ENCODE measurements at regions not wholly inside any gene's neighbourhood (a gene's known extent, or its start where the extent isn't known, plus 50 kb on each side); places are given as distances from the start of the nearest gene placed in this dataset.
A peak's percentile ranks its signal among the peaks of the same experiment; 100 is the strongest.

DNA sequence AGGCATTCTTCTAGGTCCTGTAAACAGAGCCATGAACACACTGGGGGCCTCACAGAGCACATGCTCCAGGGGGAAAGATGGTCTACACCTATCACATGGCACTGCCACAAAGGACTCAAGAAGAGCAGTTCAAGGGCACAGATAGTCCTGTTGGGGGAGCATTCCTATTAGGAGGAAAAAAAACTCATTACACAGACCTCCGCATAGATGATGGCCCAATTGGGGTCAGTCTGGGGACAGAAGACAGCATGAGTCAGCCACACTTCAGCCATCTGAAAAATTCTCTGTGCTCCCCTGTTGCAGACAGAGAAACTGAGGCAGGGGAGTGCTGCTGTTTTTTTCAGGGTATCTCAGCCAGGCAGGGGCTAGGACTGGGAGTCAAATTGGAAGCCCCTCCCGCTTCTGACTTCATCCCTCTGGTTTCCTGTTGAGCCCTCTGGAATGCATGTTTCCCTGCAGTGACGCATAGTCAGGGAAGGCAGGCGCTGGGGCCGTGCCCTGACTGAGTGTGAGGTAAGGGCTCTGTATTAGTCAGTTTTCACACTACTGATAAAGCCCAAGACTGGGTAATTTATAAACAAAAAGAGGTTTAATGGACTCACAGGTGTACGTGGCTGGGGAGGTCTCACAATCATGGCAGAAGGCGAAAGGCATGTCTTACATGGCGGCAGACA, 67.9 kb downstream of the RHOB start (continued):
- TF ChIP-seq, protein P1, sequence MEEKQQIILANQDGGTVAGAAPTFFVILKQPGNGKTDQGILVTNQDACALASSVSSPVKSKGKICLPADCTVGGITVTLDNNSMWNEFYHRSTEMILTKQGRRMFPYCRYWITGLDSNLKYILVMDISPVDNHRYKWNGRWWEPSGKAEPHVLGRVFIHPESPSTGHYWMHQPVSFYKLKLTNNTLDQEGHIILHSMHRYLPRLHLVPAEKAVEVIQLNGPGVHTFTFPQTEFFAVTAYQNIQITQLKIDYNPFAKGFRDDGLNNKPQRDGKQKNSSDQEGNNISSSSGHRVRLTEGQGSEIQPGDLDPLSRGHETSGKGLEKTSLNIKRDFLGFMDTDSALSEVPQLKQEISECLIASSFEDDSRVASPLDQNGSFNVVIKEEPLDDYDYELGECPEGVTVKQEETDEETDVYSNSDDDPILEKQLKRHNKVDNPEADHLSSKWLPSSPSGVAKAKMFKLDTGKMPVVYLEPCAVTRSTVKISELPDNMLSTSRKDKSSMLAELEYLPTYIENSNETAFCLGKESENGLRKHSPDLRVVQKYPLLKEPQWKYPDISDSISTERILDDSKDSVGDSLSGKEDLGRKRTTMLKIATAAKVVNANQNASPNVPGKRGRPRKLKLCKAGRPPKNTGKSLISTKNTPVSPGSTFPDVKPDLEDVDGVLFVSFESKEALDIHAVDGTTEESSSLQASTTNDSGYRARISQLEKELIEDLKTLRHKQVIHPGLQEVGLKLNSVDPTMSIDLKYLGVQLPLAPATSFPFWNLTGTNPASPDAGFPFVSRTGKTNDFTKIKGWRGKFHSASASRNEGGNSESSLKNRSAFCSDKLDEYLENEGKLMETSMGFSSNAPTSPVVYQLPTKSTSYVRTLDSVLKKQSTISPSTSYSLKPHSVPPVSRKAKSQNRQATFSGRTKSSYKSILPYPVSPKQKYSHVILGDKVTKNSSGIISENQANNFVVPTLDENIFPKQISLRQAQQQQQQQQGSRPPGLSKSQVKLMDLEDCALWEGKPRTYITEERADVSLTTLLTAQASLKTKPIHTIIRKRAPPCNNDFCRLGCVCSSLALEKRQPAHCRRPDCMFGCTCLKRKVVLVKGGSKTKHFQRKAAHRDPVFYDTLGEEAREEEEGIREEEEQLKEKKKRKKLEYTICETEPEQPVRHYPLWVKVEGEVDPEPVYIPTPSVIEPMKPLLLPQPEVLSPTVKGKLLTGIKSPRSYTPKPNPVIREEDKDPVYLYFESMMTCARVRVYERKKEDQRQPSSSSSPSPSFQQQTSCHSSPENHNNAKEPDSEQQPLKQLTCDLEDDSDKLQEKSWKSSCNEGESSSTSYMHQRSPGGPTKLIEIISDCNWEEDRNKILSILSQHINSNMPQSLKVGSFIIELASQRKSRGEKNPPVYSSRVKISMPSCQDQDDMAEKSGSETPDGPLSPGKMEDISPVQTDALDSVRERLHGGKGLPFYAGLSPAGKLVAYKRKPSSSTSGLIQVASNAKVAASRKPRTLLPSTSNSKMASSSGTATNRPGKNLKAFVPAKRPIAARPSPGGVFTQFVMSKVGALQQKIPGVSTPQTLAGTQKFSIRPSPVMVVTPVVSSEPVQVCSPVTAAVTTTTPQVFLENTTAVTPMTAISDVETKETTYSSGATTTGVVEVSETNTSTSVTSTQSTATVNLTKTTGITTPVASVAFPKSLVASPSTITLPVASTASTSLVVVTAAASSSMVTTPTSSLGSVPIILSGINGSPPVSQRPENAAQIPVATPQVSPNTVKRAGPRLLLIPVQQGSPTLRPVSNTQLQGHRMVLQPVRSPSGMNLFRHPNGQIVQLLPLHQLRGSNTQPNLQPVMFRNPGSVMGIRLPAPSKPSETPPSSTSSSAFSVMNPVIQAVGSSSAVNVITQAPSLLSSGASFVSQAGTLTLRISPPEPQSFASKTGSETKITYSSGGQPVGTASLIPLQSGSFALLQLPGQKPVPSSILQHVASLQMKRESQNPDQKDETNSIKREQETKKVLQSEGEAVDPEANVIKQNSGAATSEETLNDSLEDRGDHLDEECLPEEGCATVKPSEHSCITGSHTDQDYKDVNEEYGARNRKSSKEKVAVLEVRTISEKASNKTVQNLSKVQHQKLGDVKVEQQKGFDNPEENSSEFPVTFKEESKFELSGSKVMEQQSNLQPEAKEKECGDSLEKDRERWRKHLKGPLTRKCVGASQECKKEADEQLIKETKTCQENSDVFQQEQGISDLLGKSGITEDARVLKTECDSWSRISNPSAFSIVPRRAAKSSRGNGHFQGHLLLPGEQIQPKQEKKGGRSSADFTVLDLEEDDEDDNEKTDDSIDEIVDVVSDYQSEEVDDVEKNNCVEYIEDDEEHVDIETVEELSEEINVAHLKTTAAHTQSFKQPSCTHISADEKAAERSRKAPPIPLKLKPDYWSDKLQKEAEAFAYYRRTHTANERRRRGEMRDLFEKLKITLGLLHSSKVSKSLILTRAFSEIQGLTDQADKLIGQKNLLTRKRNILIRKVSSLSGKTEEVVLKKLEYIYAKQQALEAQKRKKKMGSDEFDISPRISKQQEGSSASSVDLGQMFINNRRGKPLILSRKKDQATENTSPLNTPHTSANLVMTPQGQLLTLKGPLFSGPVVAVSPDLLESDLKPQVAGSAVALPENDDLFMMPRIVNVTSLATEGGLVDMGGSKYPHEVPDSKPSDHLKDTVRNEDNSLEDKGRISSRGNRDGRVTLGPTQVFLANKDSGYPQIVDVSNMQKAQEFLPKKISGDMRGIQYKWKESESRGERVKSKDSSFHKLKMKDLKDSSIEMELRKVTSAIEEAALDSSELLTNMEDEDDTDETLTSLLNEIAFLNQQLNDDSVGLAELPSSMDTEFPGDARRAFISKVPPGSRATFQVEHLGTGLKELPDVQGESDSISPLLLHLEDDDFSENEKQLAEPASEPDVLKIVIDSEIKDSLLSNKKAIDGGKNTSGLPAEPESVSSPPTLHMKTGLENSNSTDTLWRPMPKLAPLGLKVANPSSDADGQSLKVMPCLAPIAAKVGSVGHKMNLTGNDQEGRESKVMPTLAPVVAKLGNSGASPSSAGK (IDR thresholded peaks at IDR 0.05): no peak
- no peak for TF ChIP-seq AFF1 (IDR thresholded peaks at IDR 0.05; ENCODE audit: low read depth in 1 of 2, partially characterized antibody in 2 of 2)
- TF ChIP-seq, protein P2, sequence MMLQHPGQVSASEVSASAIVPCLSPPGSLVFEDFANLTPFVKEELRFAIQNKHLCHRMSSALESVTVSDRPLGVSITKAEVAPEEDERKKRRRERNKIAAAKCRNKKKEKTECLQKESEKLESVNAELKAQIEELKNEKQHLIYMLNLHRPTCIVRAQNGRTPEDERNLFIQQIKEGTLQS (IDR thresholded peaks at IDR 0.05): 0 out of 2 replicates have a peak, but pooled peaks have one; percentile 26
- TF ChIP-seq, protein P2 (CRISPR knock-in tag; conservative IDR thresholded peaks at IDR 0.05): no peak
